ENCODE measurements at regions not wholly inside any gene's neighbourhood (a gene's known extent, or its start where the extent isn't known, plus 50 kb on each side); places are given as distances from the start of the nearest gene placed in this dataset.

GRCh38 chr1:4268889-4269284, 368.8 kb upstream of the C1orf174 start:
- Histone ChIP-seq H3K27me3 (peaks cover 0 to 64% (median 3%) of the 10 kb centered on the region in 4 donors), H3K4me3 (no peak overlapping the region), H3K4me1 (no peaks in the 10 kb centered on the region), H3K27ac (replicated peaks in 1 of 4) (no peak overlapping the region), H3K9me3 (no peaks in the 10 kb centered on the region), H3K36me3 (no peaks in the 10 kb centered on the region)
- DNase-seq (ENCODE audit: extremely low spot score): peak; percentile 80
- WGBS: 56% methylated on average over 9 of the region's 9 CpGs
- intact Hi-C loops (cut with DNase I): no loop called here
- no peak for TF ChIP-seq EP300 (IDR thresholded peaks at IDR 0.05)
- TF ChIP-seq POLR2AphosphoS5 (IDR thresholded peaks at IDR 0.05): no peak
- TF ChIP-seq, protein P1, sequence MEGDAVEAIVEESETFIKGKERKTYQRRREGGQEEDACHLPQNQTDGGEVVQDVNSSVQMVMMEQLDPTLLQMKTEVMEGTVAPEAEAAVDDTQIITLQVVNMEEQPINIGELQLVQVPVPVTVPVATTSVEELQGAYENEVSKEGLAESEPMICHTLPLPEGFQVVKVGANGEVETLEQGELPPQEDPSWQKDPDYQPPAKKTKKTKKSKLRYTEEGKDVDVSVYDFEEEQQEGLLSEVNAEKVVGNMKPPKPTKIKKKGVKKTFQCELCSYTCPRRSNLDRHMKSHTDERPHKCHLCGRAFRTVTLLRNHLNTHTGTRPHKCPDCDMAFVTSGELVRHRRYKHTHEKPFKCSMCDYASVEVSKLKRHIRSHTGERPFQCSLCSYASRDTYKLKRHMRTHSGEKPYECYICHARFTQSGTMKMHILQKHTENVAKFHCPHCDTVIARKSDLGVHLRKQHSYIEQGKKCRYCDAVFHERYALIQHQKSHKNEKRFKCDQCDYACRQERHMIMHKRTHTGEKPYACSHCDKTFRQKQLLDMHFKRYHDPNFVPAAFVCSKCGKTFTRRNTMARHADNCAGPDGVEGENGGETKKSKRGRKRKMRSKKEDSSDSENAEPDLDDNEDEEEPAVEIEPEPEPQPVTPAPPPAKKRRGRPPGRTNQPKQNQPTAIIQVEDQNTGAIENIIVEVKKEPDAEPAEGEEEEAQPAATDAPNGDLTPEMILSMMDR (IDR thresholded peaks at IDR 0.05): no peak

GRCh38 chr1:4269330-4269729, 369.3 kb upstream of the C1orf174 start:
- Histone ChIP-seq H3K27me3 (peaks cover 0 to 64% (median 3%) of the 10 kb centered on the region in 4 donors), H3K27ac (replicated peaks in 1 of 4) (no peak overlapping the region), H3K36me3 (no peaks in the 10 kb centered on the region), H3K9me3 (no peaks in the 10 kb centered on the region), H3K4me1 (no peaks in the 10 kb centered on the region), H3K4me3 (no peak overlapping the region)
- TF ChIP-seq, protein P1 (IDR thresholded peaks at IDR 0.05): no peak
- TF ChIP-seq POLR2A (IDR thresholded peaks at IDR 0.05; ENCODE audit: low read depth): no peak
- no peak for TF ChIP-seq EP300 (IDR thresholded peaks at IDR 0.05)
- TF ChIP-seq POLR2AphosphoS5 (IDR thresholded peaks at IDR 0.05): no peak
- intact Hi-C loops (cut with DNase I): no loop called here
- WGBS: 45% methylated on average over 7 of the region's 7 CpGs
- DNase-seq (ENCODE audit: extremely low spot score): peak; percentile 72

DNA sequence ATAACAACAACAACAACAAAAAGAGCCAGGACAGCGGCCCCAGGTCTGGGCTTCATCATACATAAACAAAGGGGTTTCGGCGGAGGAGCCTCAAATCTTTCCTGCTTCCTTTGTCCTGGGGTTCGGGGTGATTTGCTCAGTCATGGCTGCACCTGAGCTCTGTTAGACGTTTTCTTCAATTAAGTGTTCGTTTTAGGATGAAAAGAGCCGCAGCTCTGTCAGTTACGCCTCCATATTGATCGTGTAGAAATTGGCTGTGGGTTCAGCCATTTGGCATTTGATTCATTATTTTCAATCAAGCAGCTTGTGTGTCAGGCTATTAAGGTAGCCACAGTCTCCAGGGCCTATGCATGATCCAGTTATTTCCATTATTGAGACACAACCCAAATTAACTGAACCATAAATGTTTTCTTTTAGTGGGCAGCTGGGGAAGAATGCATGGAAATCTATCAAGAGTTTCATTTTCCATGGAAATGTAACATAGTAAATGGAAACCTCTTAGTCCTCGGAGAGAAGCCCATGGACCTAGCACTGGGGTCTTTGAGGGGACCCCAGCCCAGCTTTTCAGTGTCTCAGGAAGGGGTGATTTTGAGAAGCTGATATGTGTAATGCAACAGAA, 370.0 kb upstream of the C1orf174 start:
- Histone ChIP-seq H3K27me3 (peaks cover 0 to 67% (median 5%) of the 10 kb centered on the region in 4 donors), H3K36me3 (no peaks in the 10 kb centered on the region), H3K4me3 (no peak overlapping the region), H3K9me3 (peaks cover 0 to 6% (median 3%) of the 10 kb centered on the region in 4 donors), H3K27ac (replicated peaks in 1 of 4) (no peak overlapping the region), H3K4me1 (no peaks in the 10 kb centered on the region)
- peak; percentile 83 for DNase-seq (ENCODE audit: extremely low spot score)
- WGBS: 83% methylated on average over 10 of the region's 10 CpGs
- intact Hi-C loops (cut with DNase I): no loop called here
- TF ChIP-seq POLR2A (IDR thresholded peaks at IDR 0.05; ENCODE audit: low read depth) (no peak), POLR2AphosphoS5 (IDR thresholded peaks at IDR 0.05) (no peak), EP300 (IDR thresholded peaks at IDR 0.05) (no peak)
- TF ChIP-seq, protein P1 (IDR thresholded peaks at IDR 0.05): no peak

GRCh38 chr1:4270651-4271337, 370.7 kb upstream of the C1orf174 start:
- WGBS: 77% methylated on average over 13 of the region's 13 CpGs
- Histone ChIP-seq H3K4me3 (no peak overlapping the region), H3K9me3 (peaks cover 0 to 13% (median 11%) of the 10 kb centered on the region in 4 donors), H3K27ac (replicated peaks in 1 of 4) (no peak overlapping the region), H3K27me3 (peaks cover 0 to 70% (median 5%) of the 10 kb centered on the region in 4 donors), H3K4me1 (no peaks in the 10 kb centered on the region), H3K36me3 (no peaks in the 10 kb centered on the region)
- peak; percentile 60 for DNase-seq (ENCODE audit: extremely low spot score)
- intact Hi-C loops (cut with DNase I): no loop called here
- TF ChIP-seq EP300 (IDR thresholded peaks at IDR 0.05) (no peak), POLR2A (IDR thresholded peaks at IDR 0.05; ENCODE audit: low read depth) (no peak), POLR2AphosphoS5 (IDR thresholded peaks at IDR 0.05) (no peak)
- TF ChIP-seq, protein P1 (IDR thresholded peaks at IDR 0.05): no peak
